Stimulated activated CD4-positive, alpha-beta T cell treated with anti-CD3 and anti-CD28 coated beads, Interleukin-4, amount 100 ng/mL, for 4 hours (primary cell): ENCODE measurements at regions not wholly inside any gene's neighbourhood (a gene's known extent, or its start where the extent isn't known, plus 50 kb on each side); places are given as distances from the start of the nearest gene placed in this dataset.
"Not testable (repeated sequence)": the region's sequence is repeated elsewhere in the genome, so short reads cannot be mapped to it uniquely, and the experiment has no call there.

Experiments
- DNase-seq, 2 experiments: peaks; one replicate each; pipeline ENCODE4 v3.0.0-alpha.2; 2020

GRCh38 chr2:147033044-147033443 is 811.8 kb upstream of the ACVR2A start:
- no peak for DNase-seq

DNA sequence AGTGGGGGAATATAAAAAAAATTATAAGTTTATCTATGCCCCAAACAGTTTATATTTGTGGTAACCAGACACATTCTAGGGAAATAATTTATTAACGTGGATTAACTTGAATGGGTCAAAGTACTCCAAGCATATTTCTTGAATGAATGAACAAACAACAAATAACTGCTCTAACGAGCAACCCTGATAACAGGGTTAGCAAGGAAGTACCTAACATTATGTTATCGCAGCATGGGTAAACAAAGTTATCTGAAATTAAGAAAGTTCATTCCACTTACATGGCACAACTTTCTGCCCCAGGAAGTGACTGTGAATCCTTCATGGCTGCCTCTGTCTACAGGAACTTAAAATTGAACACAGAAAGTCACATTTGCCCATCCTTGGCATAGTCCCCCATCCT is 812.9 kb upstream of the ACVR2A start:
- no peak for DNase-seq

DNA sequence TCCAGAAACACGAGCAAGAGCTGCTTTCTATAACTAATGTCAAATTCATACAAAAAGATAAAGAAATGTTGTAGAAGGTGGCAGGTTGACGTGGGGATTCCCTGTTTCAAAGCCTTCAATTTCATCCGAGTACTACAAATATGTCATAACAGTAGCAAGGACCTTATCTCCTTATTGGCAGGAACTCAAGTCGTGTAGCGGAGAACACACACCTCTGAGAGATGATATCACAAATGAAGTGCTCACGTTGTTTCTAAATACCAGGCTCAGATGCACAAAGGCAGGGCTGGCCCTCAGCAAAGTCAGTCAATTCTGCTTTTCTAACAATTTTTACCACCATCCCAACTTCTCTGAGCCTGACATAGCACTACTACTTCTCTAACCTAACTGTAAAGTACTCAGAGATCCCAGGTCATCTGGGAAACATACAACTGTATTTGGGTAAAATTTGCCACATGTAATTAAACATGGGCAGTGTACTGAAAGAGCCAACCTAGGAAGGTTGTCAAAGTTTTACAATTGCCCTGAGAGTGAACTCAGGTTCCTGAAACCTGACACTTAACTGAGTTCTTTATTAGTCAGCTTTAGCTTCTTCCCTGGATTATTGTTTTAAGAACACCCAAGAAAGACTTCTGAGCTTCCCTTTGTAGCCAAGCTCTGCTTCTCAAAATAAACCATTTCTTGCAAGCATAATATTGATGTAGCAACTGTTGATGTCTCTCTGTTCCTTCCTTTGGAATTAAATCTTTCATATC is 813.7 kb upstream of the ACVR2A start:
- DNase-seq: no peak

DNA sequence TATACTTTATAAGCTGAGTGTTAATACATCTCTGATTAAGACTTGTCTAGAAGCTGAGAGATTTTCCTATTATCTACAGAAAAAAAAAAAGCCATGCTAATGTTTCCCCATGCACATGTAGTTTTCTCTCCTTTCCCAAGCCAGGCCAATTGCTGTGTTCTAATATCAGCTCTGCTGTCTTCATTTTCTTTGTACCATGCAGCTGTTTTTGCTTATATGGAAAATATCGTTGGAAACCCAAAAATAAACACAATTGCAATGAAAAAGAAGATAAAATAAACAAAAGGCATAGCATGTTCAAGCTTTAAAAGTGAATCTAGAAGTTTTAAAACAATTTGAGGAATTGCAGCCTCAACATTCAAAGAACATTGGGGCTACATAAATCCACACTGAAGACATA is 817.4 kb upstream of the ACVR2A start:
- DNase-seq: no peak

DNA sequence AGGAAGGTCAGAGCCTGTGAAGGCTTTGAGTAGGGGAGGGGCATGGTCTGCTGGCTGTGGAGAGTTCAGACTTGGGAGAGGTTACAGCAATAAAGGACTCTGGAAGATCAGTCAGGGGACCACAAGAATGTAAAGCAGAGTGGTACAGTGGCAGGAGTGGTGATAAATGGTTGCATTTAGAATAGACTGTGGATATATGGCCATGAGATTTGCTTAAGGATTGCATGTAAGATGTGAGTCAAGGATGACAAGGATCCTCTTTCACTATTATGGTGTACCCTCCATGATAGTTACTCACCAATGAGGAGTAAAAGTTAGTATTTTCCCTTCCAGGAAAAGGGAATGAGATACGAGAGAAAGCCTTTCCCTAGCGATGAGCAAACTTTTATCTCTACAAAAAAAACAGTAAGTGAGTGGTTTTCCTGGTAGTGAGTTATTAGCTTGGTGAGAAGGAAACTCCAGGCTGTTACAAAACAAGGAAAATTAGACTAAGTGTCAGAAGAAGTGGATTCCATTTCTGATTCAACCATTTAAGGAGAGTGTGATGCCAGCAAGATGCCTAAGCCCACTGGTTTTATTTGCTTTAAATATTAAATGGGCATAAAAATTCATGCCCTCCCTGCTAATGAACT is 818.0 kb upstream of the ACVR2A start:
- DNase-seq: no peak

DNA sequence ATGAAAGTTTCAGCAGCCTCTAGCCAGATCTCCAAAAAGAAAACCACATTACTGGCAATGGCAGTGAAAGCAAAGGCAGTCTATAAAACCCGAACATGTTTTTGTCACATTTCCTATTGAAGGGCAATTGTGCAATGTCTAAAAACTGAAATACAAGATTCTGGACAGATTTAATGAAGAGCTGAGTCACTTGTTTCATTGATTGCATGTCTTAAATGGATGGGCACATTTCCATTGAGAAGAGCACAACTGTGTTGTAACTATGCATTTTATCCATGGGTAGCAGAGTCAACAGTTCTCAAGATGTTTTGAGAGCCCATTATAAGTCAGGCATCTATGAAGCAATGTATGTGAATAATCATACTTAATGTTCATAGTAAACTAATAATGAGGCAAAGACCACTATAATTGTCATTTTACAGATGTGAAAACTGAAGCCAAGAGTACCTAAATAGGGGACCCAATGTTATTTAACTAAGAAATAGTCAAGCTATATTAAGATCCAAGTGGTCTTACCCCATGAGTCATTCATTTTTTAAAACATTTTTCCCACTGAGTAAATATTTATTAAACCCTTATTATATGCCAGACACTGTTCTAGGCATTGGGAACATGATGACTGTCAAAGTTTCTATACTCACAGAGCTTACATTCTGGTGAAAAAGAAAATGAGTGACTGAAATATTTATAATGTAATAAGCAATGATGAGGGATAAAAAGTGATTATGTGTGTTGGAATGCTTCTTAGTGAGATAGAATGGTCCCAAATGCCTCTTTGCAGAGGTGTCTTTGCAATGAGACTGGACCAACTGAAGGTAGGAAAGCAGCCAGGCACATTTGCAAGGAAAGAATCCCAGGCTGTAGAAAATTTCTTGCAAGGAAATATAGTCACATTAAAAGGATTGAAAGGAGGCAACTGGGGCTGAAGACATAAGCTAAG is 818.9 kb upstream of the ACVR2A start:
- no peak for DNase-seq

DNA sequence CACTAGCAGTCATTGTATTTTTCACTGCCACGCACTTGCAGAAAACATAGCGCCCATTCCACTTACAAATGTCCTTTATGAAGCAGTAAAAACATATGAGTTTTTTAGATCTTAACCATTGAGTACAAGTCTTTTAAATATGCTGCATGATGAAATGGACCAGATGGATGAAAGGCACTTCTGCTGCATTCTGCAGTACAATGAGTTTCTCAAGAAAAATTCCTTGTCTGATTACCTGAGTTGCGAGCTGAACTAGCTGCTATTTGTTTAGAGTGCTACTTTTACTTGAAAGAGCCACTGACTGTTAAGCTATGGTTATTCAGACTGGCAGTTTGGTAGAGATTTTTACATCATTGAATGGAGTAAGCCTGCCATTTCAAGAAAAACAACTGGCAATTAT is 825.5 kb upstream of the ACVR2A start:
- DNase-seq: no peak

- DNase-seq: no peak
Observed at GRCh38 chr2:147017951-147018645, 826.7 kb upstream of the ACVR2A start.

DNA sequence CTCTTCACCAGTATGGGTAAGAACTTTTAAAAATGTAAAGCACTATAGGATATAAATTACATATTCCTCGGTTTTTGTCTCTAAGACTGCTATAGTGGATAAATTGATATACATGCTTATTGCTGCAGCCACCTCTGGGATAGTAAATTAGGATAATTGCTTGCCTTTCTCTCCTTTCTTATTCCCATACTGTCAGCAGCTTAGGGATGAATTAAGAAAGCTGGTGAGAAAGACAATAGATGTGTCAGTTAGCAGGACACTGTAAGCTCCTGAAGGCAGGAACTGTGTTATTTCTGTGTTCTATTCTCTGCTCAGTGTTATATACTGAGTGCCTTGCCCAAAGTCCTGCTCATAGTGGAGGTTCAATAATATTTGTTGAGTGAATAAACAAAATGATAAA is 828.6 kb upstream of the ACVR2A start:
- no peak for DNase-seq

GRCh38 chr2:147015591-147015990 is 829.2 kb upstream of the ACVR2A start:
- no peak for DNase-seq

DNA sequence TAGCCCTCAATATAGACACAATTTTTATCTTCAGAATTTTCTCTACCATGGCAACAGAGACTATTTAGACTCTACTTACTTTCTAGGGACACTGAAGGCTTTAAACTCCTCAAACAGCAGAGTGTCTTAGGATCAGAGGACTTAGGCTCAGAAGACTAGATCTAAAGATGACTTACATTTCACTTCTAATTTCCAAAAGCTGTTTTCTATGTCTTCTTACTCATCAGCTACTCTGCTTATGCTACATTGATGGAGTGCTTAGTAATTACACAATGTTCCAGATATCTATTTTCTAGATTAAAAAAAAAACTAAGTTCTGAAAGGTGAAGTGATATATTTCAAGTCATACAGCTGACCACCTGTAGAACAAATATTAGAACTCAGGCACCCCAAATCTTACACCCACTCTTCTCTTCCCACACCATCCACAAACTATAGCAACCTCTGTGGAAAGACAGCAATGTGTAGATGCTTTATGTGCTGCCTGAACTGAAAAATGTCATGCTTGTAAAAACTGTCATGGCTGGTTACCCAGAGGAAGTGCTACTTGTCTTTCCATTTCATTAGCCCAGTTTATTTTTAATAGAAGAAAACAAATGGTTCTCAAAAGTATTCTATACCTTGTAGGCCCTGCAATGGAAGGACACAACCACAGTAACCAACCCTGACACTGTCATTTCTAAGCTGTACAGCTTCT is 831.0 kb upstream of the ACVR2A start:
- no peak for DNase-seq

DNA sequence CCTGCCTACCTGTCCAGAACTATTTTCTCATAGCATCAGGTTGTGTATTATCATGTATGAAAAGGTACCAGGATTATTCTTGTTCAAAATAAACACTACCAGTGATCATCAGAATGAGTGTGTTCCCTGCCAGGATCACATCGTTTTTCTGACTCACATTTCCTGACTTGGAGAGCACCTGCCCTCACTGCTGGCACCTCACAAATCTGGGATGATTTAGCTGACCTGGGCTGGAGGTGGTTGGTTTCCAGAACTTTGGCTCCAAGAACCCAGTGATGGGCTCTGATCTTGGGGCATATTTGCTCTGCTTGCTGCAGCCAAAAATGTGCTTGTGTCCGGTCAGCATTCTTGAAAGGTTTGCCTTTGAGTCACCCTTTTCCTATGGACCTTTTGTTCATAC is 836.3 kb upstream of the ACVR2A start:
- DNase-seq: no peak

GRCh38 chr2:147006736-147007141 is 838.1 kb upstream of the ACVR2A start:
- DNase-seq: no peak

GRCh38 chr2:147003081-147003480 is 841.7 kb upstream of the ACVR2A start:
- DNase-seq: no peak

GRCh38 chr2:147002256-147002655 is 842.6 kb upstream of the ACVR2A start:
- no peak for DNase-seq

- DNase-seq: no peak
Observed at GRCh38 chr2:147001061-147001460, 843.8 kb upstream of the ACVR2A start.

- not testable (repeated sequence) for DNase-seq
Observed at GRCh38 chr2:147000151-147000550, 844.7 kb upstream of the ACVR2A start.

GRCh38 chr2:146997945-146998344 is 846.9 kb upstream of the ACVR2A start:
- DNase-seq: no peak

DNA sequence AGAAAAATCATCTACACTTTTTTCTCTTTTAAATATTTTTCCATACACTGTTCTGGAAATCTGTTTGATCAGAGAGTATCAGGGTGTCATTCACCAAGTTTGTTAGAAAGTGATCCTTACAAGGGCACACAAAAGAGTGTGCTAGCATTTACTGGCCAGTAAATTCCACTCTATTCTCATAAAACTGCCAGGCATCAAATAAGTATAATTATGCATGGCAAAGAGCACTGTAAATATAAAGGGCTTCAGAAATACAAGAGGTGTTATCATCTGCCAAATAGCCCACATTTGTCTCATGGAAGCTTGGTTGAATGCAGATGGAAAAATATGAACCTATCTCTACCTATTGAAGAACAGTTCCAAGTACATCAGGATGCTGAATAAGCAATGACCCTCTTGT is 847.3 kb upstream of the ACVR2A start:
- no peak for DNase-seq

DNA sequence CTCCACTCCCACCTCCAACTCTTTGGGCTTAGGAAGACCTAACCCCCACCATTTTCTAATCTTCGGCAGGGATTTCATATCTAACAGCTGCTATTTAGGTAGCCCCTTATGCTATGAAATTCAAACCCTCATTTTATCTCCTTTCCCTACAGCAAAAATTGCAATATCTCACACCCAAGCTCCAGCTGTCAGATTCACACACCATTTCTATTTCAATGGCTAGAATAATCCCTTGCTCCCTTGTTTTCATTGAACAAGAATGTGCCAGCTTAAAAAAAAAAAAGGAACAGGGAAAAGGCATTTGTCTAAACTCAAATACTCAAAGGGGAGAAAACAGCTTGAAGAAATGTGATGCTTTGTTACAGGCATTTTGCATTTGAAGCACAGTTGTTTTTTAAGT is 850.6 kb upstream of the ACVR2A start:
- DNase-seq: no peak

DNA sequence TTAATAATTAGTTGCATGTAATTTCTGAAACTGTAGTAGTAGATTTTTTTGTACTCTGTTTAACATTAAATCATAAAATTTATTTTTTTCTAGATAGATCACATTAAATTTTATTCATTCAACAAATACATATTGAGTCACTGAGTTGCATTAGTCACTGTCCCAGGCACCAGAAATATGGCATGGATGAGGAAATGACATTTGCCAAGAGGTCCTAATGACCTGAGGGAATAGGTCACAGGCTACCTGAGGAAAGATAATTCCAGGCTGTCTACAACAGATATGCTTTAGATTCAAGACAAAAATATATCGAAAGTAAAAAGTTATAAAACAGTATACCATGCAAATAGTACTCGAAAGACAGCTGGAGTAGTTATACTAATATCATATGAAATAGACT is 852.4 kb upstream of the ACVR2A start:
- no peak for DNase-seq

DNA sequence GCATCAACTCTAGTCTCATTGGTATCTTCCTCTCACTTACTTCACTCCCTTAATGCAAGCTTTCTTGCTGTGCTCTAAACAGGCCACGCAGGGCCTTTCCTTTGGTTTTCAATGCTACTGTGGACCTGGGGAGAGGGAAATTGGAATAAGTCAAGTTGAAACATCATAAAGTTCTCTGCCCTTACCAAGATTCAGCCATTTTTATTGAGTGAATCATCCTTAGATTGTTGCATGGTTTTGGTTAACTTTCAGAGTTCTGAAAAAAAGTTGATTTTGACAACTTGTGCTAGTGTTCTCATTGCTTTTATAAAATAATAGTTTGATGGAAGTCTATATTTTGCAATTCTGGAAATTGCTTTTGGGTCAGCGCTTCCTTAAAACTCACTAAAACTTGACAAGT is 852.8 kb upstream of the ACVR2A start:
- DNase-seq: no peak
